Peyer's patch (tissue), 4 donors: ENCODE measurements at regions not wholly inside any gene's neighbourhood (a gene's known extent, or its start where the extent isn't known, plus 50 kb on each side); places are given as distances from the start of the nearest gene placed in this dataset.
"Not testable (repeated sequence)": the region's sequence is repeated elsewhere in the genome, so short reads cannot be mapped to it uniquely, and the experiment has no call there.

ENCODE experiments used
- DNase-seq, 3 donors: peaks; one replicate each; pipeline ENCODE4 v3.0.0-alpha.2; 2017 to 2019
- H3K27ac ChIP-seq, 4 donors: fragments of 200-600 bp; sonication (generic); one replicate each; pipeline ENCODE4 v1.5.1; 2016 to 2019
- H3K27me3 ChIP-seq, 2 donors: fragments of 200-600 bp; sonication (generic); one replicate each; pipeline ENCODE4 v1.5.1; 2019
- H3K36me3 ChIP-seq, 3 donors: fragments of 200-600 bp; sonication (generic); one replicate each; pipeline ENCODE4 v1.5.1; 2016 to 2019
- H3K4me1 ChIP-seq, 4 donors: fragments of 200-600 bp; sonication (generic); one replicate each; pipeline ENCODE4 v1.5.1; 2016 to 2019
- H3K4me3 ChIP-seq, 4 donors: fragments of 200-600 bp; sonication (generic); 1 replicate in 3 of 4; 2 replicates in 1 of 4; pipeline ENCODE4 v1.5.1; 2016 to 2019; ENCODE audit warnings: mild to moderate bottlenecking in 1 of 4
- H3K9me3 ChIP-seq, 4 donors: fragments of 200-600 bp; sonication (generic); one replicate each; pipeline ENCODE4 v1.5.1; 2016 to 2019; ENCODE audit warnings: mild to moderate bottlenecking in 1 of 4
- POLR2A ChIP-seq, 2 donors: fragments of 450-650 bp; IDR thresholded peaks; one replicate each; pipeline ENCODE4 v1.5.1; 2017; ENCODE audit warnings: antibody characterized with exemption in 2 of 2, mild to moderate bottlenecking in 2 of 2, moderate library complexity in 2 of 2
- TF ChIP-seq, protein P1 (sequence below), 6 experiments: fragments of 450-650 bp in 4 of 6; fragments of 200-600 bp in 2 of 6; sonication (generic) in 1 of 6; IDR thresholded peaks; one replicate each; pipeline ENCODE4 v1.5.1; 2017 to 2019; ENCODE audit warnings: antibody characterized with exemption in 6 of 6, mild to moderate bottlenecking in 3 of 6, moderate library complexity in 1 of 6

GRCh38 chr6:27547157-27548075 lies 74.5 kb upstream of the ZNF184 start:
- H3K27ac ChIP-seq = no peak overlapping the region
- no peak for DNase-seq
- no peak for TF ChIP-seq POLR2A (IDR thresholded peaks at IDR 0.05)
- TF ChIP-seq, protein P1, sequence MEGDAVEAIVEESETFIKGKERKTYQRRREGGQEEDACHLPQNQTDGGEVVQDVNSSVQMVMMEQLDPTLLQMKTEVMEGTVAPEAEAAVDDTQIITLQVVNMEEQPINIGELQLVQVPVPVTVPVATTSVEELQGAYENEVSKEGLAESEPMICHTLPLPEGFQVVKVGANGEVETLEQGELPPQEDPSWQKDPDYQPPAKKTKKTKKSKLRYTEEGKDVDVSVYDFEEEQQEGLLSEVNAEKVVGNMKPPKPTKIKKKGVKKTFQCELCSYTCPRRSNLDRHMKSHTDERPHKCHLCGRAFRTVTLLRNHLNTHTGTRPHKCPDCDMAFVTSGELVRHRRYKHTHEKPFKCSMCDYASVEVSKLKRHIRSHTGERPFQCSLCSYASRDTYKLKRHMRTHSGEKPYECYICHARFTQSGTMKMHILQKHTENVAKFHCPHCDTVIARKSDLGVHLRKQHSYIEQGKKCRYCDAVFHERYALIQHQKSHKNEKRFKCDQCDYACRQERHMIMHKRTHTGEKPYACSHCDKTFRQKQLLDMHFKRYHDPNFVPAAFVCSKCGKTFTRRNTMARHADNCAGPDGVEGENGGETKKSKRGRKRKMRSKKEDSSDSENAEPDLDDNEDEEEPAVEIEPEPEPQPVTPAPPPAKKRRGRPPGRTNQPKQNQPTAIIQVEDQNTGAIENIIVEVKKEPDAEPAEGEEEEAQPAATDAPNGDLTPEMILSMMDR (IDR thresholded peaks at IDR 0.05) = no peak
- H3K4me3 ChIP-seq = no peak overlapping the region
- no peaks in the 10 kb centered on the region for H3K36me3 ChIP-seq
- H3K9me3 ChIP-seq = peaks cover 0 to 4% (median 2%) of the 10 kb centered on the region in 4 donors
- peaks cover 4 to 39% of the 10 kb centered on the region in 2 donors for H3K27me3 ChIP-seq
- H3K4me1 ChIP-seq = peaks cover 0 to 7% (median 0%) of the 10 kb centered on the region in 4 donors

DNA sequence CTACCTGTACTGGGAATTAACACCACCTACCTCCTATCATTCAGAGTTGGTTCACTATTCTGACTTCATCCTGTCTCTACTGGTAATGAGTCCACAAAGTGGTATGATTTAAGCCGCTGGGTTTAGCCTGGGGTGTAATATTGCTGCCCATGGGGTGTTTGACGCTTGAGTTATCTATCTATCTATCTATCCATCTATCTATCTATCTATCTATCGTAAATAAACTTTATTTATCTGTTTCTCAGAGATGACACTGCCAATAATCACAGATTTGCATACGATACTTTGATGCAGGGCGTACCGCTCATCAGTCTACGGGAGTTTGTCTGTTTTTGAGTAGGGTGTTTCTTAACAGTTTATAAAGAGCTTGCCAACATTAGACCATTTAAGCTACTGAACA lies 73.6 kb upstream of the ZNF184 start:
- H3K36me3 ChIP-seq = no peaks in the 10 kb centered on the region
- H3K4me3 ChIP-seq = no peak overlapping the region
- H3K9me3 ChIP-seq = peaks cover 0 to 8% (median 2%) of the 10 kb centered on the region in 4 donors
- H3K27me3 ChIP-seq = peaks cover 4 to 45% of the 10 kb centered on the region in 2 donors
- TF ChIP-seq POLR2A (IDR thresholded peaks at IDR 0.05) = no peak
- TF ChIP-seq, protein P1 (IDR thresholded peaks at IDR 0.05) = no peak
- DNase-seq = no peak
- peaks cover 0 to 7% (median 0%) of the 10 kb centered on the region in 4 donors for H3K4me1 ChIP-seq
- no peak overlapping the region for H3K27ac ChIP-seq

- no peak for DNase-seq
- Histone ChIP-seq H3K36me3 (no peaks in the 10 kb centered on the region), H3K4me1 (peaks cover 0 to 7% (median 0%) of the 10 kb centered on the region in 4 donors), H3K4me3 (no peak overlapping the region), H3K27ac (no peak overlapping the region), H3K27me3 (peaks cover 4 to 45% of the 10 kb centered on the region in 2 donors), H3K9me3 (peaks cover 0 to 9% (median 2%) of the 10 kb centered on the region in 4 donors)
- no peak for TF ChIP-seq POLR2A (IDR thresholded peaks at IDR 0.05)
- TF ChIP-seq, protein P1 (IDR thresholded peaks at IDR 0.05) = no peak
Measured at GRCh38 chr6:27545271-27546046, 72.6 kb upstream of the ZNF184 start.

- TF ChIP-seq POLR2A (IDR thresholded peaks at IDR 0.05) = no peak
- TF ChIP-seq, protein P1 (IDR thresholded peaks at IDR 0.05) = no peak
- Histone ChIP-seq H3K4me1 (peaks cover 0 to 7% (median 0%) of the 10 kb centered on the region in 4 donors), H3K27me3 (peaks cover 4 to 45% of the 10 kb centered on the region in 2 donors), H3K27ac (no peak overlapping the region), H3K9me3 (peaks cover 0 to 9% (median 2%) of the 10 kb centered on the region in 4 donors), H3K4me3 (no peak overlapping the region), H3K36me3 (no peaks in the 10 kb centered on the region)
- DNase-seq = no peak
Measured at GRCh38 chr6:27544612-27545260, 71.8 kb upstream of the ZNF184 start.

DNA sequence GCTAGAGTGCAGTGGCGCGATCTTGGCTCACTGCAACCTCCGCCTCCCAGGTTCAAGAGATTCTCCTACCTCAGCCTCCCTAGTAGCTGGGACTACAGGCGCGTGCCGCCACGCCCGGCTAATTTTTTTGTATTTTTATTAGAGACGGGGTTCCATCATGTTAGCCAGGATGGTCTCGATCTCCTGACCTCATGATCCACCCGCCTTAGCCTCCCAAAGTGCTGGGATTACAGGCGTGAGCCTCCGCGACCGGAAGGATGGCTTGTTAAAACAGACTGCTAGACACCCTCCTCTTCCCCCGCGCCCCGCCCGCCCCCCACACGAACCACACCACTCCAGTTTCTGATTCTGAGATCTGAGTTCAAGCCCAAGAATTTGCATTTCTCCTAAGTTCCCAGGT lies 71.2 kb upstream of the ZNF184 start:
- not testable (repeated sequence) for H3K9me3 ChIP-seq
- H3K27me3 ChIP-seq = peaks cover 4 to 43% of the 10 kb centered on the region in 2 donors

More for the DNA sequence above, 71.2 kb upstream of the ZNF184 start:
- H3K4me1 ChIP-seq, H3K27ac ChIP-seq, H3K4me3 ChIP-seq, H3K36me3 ChIP-seq, DNase-seq: not testable (repeated sequence)
